Activated T-cell treated with anti-CD3 and anti-CD28 coated beads, Interleukin-2, amount 50 U/mL, for 4 hours (primary cell): ENCODE measurements at regions not wholly inside any gene's neighbourhood (a gene's known extent, or its start where the extent isn't known, plus 50 kb on each side); places are given as distances from the start of the nearest gene placed in this dataset.
"Not testable (repeated sequence)": the region's sequence is repeated elsewhere in the genome, so short reads cannot be mapped to it uniquely, and the experiment has no call there.

Experiments
- ATAC-seq, 2 donors: fragments of 200-7000 bp; cut with Tn5 transposase; one replicate each; pipeline ENCODE4 v1.10.0; 2021
- DNase-seq: peaks from one replicate; pipeline ENCODE4 v3.0.0-alpha.2; 2020
- H3K27me3 Mint-ChIP-seq: one replicate; pipeline ENCODE4 v1.8.0; 2021; ENCODE audit warnings: low read depth, mixed read lengths
- H3K36me3 Mint-ChIP-seq: one replicate; pipeline ENCODE4 v1.8.0; 2022; ENCODE audit warnings: mixed read lengths; ENCODE audit not compliant: insufficient read depth
- H3K4me1 Mint-ChIP-seq: one replicate; pipeline ENCODE4 v1.8.0; 2021; ENCODE audit warnings: low read depth, mixed read lengths
- H3K4me3 Mint-ChIP-seq: one replicate; pipeline ENCODE4 v1.8.0; 2021; ENCODE audit warnings: mild to moderate bottlenecking, moderate library complexity, mixed read lengths
- H3K9me3 Mint-ChIP-seq: one replicate; pipeline ENCODE4 v1.8.0; 2021; ENCODE audit warnings: mixed read lengths

DNA sequence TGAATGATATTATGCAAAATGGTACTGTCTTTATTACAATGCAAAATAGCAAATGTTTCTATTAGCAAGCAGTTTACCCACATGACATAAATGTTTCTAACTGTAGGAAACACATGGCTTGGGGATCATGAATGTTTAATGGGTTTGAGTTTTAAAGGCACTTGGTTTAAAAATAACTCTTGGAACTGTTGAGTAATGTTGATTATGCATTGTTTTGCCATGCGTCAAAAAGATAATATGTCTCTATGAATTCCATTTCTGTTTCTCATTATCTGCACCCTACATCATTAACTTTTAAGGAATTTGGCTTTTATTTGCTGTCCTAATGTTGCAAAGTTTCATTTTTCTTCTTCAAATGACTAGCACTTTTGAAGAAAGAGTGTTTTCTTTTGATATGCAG lies 1355.5 kb downstream of the SUCLG1 start:
- DNase-seq (no peak), ATAC-seq (no peak)
- H3K27me3 Mint-ChIP-seq, result no peaks in the 10 kb centered on the region
- H3K36me3 Mint-ChIP-seq, result no peaks in the 10 kb centered on the region
- no peaks in the 10 kb centered on the region for H3K4me1 Mint-ChIP-seq
- peaks cover 12% of the 10 kb centered on the region for H3K9me3 Mint-ChIP-seq
- no peak overlapping the region for H3K4me3 Mint-ChIP-seq

DNA sequence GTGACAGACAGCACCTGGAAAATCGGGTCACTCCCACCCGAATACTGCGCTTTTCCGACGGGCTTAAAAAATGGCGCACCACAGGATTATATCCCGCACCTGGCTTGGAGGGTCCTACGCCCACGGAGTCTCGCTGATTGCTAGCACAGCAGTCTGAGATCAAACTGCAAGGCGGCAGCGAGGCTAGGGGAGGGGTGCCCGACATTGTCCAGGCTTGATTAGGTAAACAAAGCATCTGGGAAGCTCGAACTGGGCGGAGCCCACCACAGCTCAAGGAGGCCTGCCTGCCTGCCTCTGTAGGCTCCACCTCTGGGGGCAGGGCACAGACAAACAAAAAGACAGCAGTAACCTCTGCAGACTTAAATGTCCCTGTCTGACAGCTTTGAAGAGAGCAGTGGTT lies 1370.0 kb downstream of the SUCLG1 start:
- H3K9me3 Mint-ChIP-seq, H3K27me3 Mint-ChIP-seq, H3K4me1 Mint-ChIP-seq, DNase-seq, H3K4me3 Mint-ChIP-seq, ATAC-seq, H3K36me3 Mint-ChIP-seq: not testable (repeated sequence)

DNA sequence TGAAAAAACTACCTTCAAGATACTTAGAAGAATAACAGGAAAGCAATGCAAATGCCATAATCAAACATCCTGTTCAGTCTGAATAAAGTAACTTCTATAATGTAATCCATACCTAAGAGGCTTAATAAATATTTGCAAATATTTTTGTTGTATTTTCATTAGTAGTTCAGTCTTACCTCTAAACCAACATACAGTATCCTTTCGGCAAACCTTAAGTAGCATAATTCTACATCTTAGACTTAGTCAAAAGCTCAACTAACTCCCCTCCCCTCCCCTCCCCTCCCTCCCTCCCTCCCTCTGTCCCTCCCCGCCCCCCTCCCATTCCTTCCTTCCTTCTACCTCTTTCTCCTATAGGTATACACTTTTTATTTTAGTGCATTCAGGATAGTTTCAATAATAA lies 1373.2 kb downstream of the SUCLG1 start:
- DNase-seq, result no peak
- Mint-ChIP-seq H3K9me3 (no peaks in the 10 kb centered on the region), H3K4me3 (no peak overlapping the region), H3K36me3 (no peaks in the 10 kb centered on the region), H3K4me1 (no peaks in the 10 kb centered on the region), H3K27me3 (no peaks in the 10 kb centered on the region)
- no peak for ATAC-seq

DNA sequence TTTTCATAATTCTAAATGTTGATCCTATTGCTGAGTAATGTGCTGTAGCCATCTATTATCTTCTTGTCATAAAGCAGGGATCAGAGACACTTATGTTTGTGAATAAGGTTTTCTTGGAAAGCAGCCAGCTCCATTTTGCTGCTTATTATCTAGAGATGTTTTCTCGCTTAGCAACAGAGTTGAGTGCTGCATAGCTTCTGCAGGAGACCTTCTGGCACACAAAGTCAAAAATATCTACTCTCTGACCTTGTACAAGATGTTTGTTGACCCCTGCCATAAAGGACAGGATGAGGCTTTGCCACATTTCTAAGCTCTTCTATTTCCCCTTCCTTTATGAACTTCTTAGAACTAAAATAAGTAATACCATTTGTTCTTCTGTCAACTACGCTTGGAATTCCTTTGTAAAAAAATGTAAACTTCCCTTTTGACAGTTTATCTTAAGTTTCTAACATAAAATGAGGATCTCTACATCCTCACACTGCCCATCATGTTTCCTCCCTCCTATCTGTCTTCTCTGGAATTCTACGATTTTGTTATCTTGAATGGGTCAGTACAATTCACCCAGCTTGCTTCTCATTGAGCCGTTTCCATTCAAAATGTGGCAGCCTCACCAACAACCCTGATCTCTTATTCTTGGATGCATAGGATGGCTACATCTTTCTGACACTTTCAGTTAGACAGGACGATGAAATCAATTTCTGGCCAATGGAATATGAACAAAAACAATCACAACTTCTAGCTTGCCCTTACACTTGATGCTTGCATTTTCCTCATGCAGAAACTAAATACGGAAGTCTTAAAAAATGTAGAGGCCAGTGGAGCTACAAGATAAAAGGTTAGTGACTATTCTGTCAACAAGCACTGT lies 1377.0 kb downstream of the SUCLG1 start:
- no peak for ATAC-seq
- no peak overlapping the region for H3K4me3 Mint-ChIP-seq

DNA sequence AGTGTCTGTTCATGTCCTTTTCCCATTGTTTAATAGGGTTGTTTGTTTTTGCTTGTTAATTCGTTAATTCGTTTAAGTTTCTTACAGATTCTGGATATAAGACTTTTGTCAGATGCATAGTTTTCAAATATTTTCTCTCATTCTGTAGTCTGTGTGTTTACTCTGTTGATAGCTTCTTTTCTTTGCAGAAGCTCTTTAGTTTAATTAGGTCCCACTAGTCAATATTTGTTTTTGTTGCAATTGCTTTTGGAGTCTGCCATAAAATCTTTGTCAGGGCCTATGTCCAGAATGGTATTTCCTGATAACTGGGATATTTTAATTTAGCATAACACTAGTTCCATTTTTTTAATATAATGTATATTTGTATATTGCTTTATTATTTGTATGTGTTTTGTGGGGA lies 1380.1 kb downstream of the SUCLG1 start:
- DNase-seq (no peak), ATAC-seq (no peak)
- Mint-ChIP-seq H3K4me1 (no peaks in the 10 kb centered on the region), H3K27me3 (no peaks in the 10 kb centered on the region), H3K4me3 (no peak overlapping the region), H3K9me3 (peaks cover 3% of the 10 kb centered on the region), H3K36me3 (no peaks in the 10 kb centered on the region)

More for the DNA sequence above, 1377.0 kb downstream of the SUCLG1 start:
- H3K9me3 Mint-ChIP-seq, result no peaks in the 10 kb centered on the region
- H3K36me3 Mint-ChIP-seq, result no peaks in the 10 kb centered on the region
- no peaks in the 10 kb centered on the region for H3K4me1 Mint-ChIP-seq
- no peak for DNase-seq
- no peaks in the 10 kb centered on the region for H3K27me3 Mint-ChIP-seq

DNA sequence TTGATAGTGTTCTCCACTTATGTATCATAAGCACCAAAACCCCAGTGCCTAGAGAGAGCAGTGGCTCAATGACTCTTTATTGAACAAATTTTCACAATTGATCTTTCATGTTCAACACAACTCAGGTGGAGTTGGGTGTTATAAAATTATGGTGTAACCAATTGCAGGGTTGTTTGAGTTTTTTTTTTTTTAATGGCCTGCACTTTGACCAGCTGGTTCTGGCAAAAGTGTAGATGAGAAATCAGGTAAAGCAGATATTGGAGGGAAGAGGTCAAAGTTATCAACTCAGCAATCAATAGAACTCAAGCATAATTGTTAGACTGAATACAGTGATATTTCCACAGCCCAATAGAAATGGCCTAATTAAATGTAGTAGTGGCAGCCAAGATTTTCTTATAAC lies 1386.3 kb downstream of the SUCLG1 start:
- ATAC-seq (no peak), DNase-seq (no peak)
- Mint-ChIP-seq H3K36me3 (no peaks in the 10 kb centered on the region), H3K9me3 (peaks cover 7% of the 10 kb centered on the region), H3K4me3 (no peak overlapping the region), H3K4me1 (no peaks in the 10 kb centered on the region), H3K27me3 (no peaks in the 10 kb centered on the region)

DNA sequence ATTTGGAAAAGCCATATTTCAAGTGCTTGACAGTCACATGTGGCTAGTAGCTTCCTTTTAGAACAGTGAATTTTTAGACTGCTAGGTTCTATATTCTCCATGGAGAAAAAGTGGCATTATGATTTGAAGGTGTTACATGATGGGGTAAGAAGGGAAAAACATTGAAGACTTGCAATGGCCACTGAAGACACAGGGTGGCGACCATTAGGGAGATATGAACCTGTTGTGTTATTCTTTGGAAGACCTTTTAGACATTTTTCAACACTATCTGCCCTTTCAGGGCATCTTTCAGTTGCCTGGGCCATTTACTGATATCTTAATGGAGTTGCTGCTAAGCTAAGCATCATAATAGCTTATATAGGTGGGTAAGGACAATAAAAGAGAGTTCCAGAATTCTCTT lies 1387.2 kb downstream of the SUCLG1 start:
- DNase-seq, result no peak
- Mint-ChIP-seq H3K4me3 (no peak overlapping the region), H3K36me3 (no peaks in the 10 kb centered on the region), H3K9me3 (peaks cover 7% of the 10 kb centered on the region), H3K4me1 (no peaks in the 10 kb centered on the region), H3K27me3 (no peaks in the 10 kb centered on the region)
- no peak for ATAC-seq

DNA sequence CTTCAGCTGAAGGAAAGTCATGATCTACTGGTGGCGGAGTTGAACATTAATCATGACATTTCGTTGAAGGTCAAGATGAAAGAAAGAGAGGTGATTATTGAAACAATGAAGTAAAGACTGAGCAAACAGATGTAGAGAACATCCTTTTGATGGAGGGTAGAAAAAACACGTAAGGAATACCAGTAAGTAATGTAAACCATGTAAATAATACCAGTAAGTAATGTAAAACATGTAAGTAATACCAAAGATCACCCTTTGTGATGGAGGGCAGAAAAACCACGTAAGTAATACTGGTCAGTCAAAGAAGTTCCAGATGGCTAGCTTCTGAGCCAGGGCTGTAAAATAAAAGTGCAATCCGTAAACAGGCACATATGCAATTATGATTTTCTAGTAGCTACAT lies 1387.7 kb downstream of the SUCLG1 start:
- Mint-ChIP-seq H3K4me3 (no peak overlapping the region), H3K9me3 (peaks cover 7% of the 10 kb centered on the region), H3K36me3 (no peaks in the 10 kb centered on the region), H3K4me1 (no peaks in the 10 kb centered on the region), H3K27me3 (no peaks in the 10 kb centered on the region)
- no peak for DNase-seq
- ATAC-seq, result no peak

DNA sequence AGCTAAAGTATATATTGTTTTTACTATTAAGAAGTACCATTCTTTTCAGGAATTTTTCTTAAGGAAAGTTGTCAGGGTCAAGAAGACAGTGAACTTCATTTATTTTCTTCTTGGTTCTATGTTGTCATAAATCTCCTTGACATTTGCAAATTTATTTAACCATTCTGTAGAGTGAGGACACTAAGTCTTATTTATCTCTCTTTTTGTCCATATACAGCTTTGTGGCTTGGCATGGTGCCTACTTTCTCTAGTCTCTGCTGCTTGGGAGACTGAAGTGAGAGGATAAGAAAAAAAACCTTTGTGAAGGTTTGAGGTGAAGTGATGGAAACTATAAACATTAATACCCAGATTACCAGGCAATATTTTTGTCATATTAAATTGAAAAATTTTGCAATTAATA lies 1389.4 kb downstream of the SUCLG1 start:
- H3K4me3 Mint-ChIP-seq, result no peak overlapping the region

DNA sequence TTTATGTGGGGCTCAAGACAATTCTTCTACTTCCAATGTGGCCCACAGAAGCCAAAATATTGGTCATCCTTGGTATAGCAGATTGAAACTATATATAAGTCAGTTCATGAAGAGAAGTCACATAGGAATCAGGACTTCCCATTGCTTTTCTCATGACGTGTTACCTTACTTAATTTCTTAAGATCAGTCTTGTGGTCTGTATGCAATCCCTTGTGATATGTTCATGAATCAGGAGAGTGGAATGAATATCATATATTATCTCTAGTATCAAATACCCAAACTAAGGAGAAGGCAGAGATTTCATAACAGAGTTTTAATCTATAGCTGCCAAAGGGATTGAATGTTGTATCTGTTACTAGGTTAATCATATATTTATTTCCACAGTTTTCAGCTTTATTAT lies 1390.4 kb downstream of the SUCLG1 start:
- Mint-ChIP-seq H3K27me3 (no peaks in the 10 kb centered on the region), H3K36me3 (no peaks in the 10 kb centered on the region), H3K4me1 (no peaks in the 10 kb centered on the region), H3K9me3 (peaks cover 4% of the 10 kb centered on the region), H3K4me3 (no peak overlapping the region)
- no peak for DNase-seq
- no peak for ATAC-seq

More for the DNA sequence above, 1389.4 kb downstream of the SUCLG1 start:
- Mint-ChIP-seq H3K4me1 (no peaks in the 10 kb centered on the region), H3K9me3 (peaks cover 5% of the 10 kb centered on the region), H3K36me3 (no peaks in the 10 kb centered on the region), H3K27me3 (no peaks in the 10 kb centered on the region)
- DNase-seq (no peak), ATAC-seq (no peak)

DNA sequence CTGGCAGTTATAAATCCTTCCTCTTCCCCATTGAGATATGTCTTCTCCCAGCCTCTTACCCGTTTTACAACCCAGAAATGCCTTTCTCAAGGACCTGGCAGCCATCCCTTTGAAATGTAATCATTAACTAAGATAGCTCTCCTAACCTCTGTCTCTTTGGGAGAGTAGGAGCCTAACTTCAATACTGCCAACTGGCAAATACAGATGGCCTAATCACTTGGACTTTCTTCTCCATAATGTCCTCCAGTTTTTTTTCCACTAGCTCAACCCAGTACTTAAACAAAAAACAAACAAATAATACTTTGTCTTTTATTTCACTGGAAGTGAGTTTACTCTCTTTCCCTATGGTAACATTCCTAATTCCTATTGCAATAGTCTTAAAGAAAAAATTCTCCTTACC lies 1391.1 kb downstream of the SUCLG1 start:
- DNase-seq, result no peak
- H3K4me1 Mint-ChIP-seq, result no peaks in the 10 kb centered on the region
- ATAC-seq, result no peak

DNA sequence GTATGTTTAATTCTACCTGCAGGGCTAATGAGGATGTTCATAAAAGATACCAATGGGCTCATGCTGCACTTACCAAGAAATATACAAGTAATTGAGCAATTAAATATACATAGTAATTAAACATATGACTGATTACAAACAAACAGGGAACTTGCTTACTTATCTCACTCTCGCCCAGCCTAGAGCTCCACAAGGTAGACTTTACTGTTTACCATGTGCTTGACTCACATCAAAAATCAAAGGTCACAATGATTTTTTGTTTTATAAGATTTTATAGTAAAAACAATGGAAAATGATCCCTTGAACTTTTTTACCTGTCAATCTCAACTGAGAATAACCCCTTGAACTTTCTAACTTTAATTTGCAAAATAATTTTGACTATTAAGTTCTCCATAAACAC lies 1395.1 kb downstream of the SUCLG1 start:
- H3K9me3 Mint-ChIP-seq, result no peaks in the 10 kb centered on the region
- no peaks in the 10 kb centered on the region for H3K27me3 Mint-ChIP-seq
- H3K4me1 Mint-ChIP-seq, result no peaks in the 10 kb centered on the region
- no peaks in the 10 kb centered on the region for H3K36me3 Mint-ChIP-seq
- ATAC-seq, result no peak
- DNase-seq, result no peak
- H3K4me3 Mint-ChIP-seq, result no peak overlapping the region

More for the DNA sequence above, 1391.1 kb downstream of the SUCLG1 start:
- Mint-ChIP-seq H3K4me3 (no peak overlapping the region), H3K27me3 (no peaks in the 10 kb centered on the region), H3K36me3 (no peaks in the 10 kb centered on the region), H3K9me3 (peaks cover 4% of the 10 kb centered on the region)

DNA sequence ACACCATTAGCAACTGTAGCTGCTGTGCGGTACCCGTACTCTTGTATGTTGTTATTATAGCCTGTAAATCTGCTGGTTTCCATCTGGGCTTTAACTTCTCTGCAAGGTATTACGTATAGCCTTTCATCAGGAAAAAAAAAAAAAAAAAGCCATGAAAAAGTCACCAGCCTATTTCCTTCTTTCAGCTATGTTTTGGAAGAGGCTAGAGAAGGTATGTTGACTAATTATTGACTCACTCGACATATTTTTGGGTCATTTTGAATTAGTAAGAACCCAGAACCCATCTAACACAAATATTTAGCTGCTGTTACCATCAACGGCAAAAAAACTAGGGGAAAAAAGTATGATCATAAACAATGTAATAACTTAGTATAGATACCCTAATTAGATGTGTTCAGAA lies 1395.6 kb downstream of the SUCLG1 start:
- ATAC-seq, result no peak
- H3K36me3 Mint-ChIP-seq, result no peaks in the 10 kb centered on the region
- no peaks in the 10 kb centered on the region for H3K4me1 Mint-ChIP-seq
- H3K27me3 Mint-ChIP-seq, result no peaks in the 10 kb centered on the region
- H3K4me3 Mint-ChIP-seq, result no peak overlapping the region
- no peak for DNase-seq
- H3K9me3 Mint-ChIP-seq, result peaks cover 3% of the 10 kb centered on the region

DNA sequence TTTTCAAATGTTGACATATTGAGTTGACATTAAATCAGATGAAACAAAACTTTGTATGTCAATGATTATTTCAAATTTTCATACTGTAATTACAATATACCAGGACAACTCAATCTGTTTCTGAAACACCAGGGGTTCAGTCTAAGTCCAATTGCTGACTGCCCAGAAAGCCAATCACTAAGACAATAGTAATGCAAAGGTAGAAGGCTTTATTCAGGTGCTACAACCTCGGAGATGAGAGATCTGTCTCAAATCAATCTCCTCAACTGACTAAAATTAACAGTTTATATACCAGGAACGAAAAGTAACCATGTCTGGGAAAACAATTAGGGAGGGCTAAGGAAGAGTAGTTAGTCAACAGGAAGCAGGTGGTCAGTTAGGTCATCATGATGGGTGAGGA lies 1400.4 kb downstream of the SUCLG1 start:
- no peak overlapping the region for H3K4me3 Mint-ChIP-seq
- ATAC-seq (no peak), DNase-seq (no peak)
- no peaks in the 10 kb centered on the region for H3K27me3 Mint-ChIP-seq
- H3K9me3 Mint-ChIP-seq, result peaks cover 8% of the 10 kb centered on the region
- H3K4me1 Mint-ChIP-seq, result no peaks in the 10 kb centered on the region
- H3K36me3 Mint-ChIP-seq, result no peaks in the 10 kb centered on the region

DNA sequence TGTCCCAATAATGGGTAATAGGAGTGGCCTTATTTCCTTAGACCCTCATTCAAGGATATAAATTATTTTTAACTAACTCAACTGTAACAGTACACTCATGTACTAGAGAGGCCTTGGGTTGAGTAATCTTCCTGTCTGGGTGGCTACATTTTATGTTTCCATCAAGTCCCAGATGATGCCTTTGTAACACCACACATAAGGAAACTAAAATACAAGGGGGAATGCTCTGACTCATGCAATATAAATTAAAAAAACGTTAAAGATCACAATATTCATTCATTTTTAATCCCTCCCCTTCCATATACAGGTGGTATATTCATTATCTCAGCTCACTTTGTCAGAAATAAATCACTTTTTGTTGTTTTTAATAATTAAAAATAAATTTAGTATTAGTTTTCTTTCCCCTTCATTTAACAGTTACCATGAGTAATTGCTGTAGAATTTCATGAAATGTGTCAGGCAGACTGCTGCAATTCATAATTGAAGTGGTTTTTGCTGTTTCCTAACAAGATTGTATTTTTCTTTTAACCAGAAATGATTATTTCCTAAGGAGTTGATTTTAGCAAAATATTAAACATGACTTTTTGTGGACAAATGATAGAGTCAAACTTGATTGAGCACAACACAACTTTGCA lies 1403.6 kb downstream of the SUCLG1 start:
- Mint-ChIP-seq H3K4me3 (no peak overlapping the region), H3K9me3 (peaks cover 8% of the 10 kb centered on the region), H3K36me3 (no peaks in the 10 kb centered on the region), H3K27me3 (no peaks in the 10 kb centered on the region), H3K4me1 (no peaks in the 10 kb centered on the region)
- ATAC-seq (no peak), DNase-seq (no peak)
